ENCODE measurements at regions not wholly inside any gene's neighbourhood (a gene's known extent, or its start where the extent isn't known, plus 50 kb on each side); places are given as distances from the start of the nearest gene placed in this dataset.

DNA sequence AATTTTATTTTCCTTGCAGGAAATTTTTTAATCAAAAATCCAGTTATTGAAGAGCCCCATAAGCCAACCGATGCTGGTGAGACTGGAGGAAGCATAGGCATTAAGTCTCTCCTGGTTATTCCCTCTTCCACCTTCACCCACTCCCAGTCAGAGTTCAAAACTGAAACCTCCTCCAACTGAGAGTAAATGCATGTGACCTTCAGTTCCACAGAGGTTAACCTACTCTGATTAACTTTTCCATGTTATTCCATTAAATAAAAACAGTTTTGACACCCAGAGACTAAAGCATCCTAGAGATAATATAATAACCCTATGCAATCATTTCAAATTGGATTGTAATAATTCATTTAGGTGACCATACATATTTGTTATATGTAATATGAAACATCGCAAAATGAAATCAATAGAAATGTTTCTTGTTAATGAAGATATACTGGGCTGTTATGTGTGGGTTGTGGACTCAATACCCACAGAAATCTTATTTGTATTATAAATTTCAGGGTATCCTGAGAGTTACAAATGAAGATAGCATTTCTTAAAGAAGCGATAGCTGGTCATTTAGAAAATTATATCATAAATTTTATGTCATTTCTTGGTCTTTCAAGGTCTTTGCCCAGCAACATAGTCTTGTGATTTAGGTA is 376.5 kb downstream of the SETD4 start:
- TF ChIP-seq CTCF (IDR thresholded peaks at IDR 0.05; ENCODE audit: low read length) = no peak
- TF ChIP-seq EZH2 (optimal IDR thresholded peaks at IDR 0.05; ENCODE audit: low read depth, low read length) = no peak
- no peak for TF ChIP-seq EZH2phosphoT487 (IDR thresholded peaks at IDR 0.05; ENCODE audit: low read length)
